ENCODE measurements at regions not wholly inside any gene's neighbourhood (a gene's known extent, or its start where the extent isn't known, plus 50 kb on each side); places are given as distances from the start of the nearest gene placed in this dataset.

DNA sequence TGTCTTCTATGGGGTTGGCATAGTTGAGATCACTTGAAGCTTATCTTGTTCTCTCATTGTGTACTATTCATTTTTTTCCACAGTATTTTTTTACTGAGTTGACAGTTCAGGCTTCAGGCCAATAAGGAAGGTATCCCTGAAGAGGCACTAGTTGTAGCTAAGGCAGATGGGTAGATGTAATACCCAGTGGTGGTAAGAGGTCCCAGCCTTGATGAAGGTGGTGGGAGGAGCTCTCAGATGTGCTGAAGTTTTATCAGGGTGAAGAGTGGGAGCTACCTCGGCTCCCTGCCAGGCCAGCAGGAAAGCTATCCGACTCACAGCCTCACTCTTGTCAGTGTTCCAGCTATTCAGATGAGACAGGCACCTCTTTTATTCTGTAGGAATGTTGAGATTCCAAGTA, 87.7 kb upstream of the UFL1 start:
- no peak for TF ChIP-seq POLR2A (IDR thresholded peaks at IDR 0.05)
- TF ChIP-seq, protein P1, sequence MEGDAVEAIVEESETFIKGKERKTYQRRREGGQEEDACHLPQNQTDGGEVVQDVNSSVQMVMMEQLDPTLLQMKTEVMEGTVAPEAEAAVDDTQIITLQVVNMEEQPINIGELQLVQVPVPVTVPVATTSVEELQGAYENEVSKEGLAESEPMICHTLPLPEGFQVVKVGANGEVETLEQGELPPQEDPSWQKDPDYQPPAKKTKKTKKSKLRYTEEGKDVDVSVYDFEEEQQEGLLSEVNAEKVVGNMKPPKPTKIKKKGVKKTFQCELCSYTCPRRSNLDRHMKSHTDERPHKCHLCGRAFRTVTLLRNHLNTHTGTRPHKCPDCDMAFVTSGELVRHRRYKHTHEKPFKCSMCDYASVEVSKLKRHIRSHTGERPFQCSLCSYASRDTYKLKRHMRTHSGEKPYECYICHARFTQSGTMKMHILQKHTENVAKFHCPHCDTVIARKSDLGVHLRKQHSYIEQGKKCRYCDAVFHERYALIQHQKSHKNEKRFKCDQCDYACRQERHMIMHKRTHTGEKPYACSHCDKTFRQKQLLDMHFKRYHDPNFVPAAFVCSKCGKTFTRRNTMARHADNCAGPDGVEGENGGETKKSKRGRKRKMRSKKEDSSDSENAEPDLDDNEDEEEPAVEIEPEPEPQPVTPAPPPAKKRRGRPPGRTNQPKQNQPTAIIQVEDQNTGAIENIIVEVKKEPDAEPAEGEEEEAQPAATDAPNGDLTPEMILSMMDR (IDR thresholded peaks at IDR 0.05) = no peak
